ENCODE measurements at regions not wholly inside any gene's neighbourhood (a gene's known extent, or its start where the extent isn't known, plus 50 kb on each side); places are given as distances from the start of the nearest gene placed in this dataset.
"Not testable (repeated sequence)": the region's sequence is repeated elsewhere in the genome, so short reads cannot be mapped to it uniquely, and the experiment has no call there.

DNA sequence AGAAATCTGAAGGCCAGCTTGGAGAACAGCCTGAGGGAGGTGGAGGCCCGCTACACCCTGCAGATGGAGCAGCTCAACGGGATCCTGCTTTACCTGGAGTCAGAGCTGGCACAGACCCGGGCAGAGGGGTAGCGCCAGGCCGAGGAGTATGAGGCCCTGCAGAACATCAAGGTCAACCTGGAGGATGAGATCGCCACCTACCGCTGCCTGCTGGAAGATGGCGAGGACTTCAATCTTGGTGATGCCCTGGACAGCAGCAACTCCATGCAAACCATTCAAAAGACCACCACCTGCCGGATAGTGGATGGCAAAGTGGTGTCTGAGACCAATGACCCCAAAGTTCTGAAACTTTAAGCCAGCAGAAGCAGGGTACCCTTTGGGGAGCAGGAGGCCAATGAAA lies 318.4 kb downstream of the ZFHX3 start:
- H3K4me3 Mint-ChIP-seq; intact Hi-C loops (cut with micrococcal nuclease): not testable (repeated sequence)
- peaks cover 26% of the 10 kb centered on the region for H3K9me3 Mint-ChIP-seq

DNA sequence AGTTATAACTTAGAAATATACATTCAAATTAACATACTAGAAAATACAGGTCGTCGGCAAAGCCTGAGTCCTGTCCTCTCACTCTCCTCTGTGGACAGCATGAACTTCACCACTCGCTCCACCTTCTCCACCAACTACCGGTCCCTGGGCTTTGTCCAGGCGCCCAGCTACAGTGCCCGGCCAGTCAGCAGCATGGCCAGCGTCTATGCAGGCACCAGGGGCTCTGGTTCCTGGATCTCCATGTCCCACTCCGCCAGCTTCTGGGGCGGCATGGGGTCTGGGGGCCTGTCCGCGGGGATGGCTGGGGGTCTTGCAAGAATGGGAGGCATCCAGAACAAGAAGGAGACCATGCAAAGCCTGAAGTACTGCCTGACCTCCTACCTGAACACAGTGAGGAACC lies 319.4 kb downstream of the ZFHX3 start:
- Mint-ChIP-seq H3K9me3 (peaks cover 22% of the 10 kb centered on the region), H3K36me3 (ENCODE audit: low read depth) (no peaks in the 10 kb centered on the region), H3K27me3 (no peaks in the 10 kb centered on the region), H3K4me3 (no peak overlapping the region), H3K27ac (no peak overlapping the region), H3K4me1 (ENCODE audit: low read depth) (no peaks in the 10 kb centered on the region)
- intact Hi-C loops (cut with micrococcal nuclease): no loop called here

More for the DNA sequence above, 318.4 kb downstream of the ZFHX3 start:
- H3K36me3 Mint-ChIP-seq (ENCODE audit: low read depth); H3K4me1 Mint-ChIP-seq (ENCODE audit: low read depth); H3K27me3 Mint-ChIP-seq; H3K27ac Mint-ChIP-seq: not testable (repeated sequence)

DNA sequence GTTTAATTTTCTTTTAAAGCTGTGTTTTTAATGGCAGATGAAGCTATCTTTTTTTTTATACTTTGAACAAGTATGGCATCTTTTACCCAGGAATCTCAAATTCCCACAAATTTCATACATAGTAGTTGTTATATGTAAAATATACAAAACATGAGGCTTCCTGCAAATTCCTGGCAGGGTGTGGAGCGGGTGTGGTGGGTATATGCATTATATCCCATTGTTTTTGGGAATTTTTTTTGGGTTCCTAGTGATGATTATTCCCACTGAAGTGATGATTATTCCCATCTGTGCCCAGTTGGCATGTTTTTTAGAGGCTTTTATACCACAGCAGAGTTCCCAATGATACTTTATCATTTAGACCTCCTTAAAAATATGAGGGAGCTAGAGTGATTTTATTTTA lies 320.4 kb downstream of the ZFHX3 start:
- no peaks in the 10 kb centered on the region for H3K36me3 Mint-ChIP-seq (ENCODE audit: low read depth)
- peaks cover 21% of the 10 kb centered on the region for H3K9me3 Mint-ChIP-seq
- intact Hi-C loops (cut with micrococcal nuclease): no loop called here
- no peaks in the 10 kb centered on the region for H3K27me3 Mint-ChIP-seq
- H3K4me1 Mint-ChIP-seq (ENCODE audit: low read depth): no peaks in the 10 kb centered on the region
- H3K4me3 Mint-ChIP-seq: no peak overlapping the region
- H3K27ac Mint-ChIP-seq: no peak overlapping the region

DNA sequence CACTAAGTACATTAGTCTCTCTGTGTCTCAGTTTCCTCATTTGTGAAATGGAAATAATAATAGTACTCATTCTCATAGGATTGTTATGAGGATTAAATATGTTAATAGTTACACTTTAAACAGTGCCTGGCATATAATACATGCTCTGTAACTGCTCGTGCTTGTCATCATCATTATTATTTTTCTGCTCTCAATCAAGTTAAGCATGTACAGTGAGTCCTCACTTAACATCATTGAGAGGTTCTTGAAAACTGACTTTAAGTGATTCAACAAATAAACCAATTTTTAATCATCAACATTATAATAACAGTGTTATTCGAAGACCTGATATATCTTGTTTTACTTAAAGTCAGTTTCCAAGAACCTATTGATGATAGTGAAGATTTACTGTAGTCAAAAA lies 322.3 kb downstream of the ZFHX3 start:
- Mint-ChIP-seq H3K27ac (no peak overlapping the region), H3K4me1 (ENCODE audit: low read depth) (no peaks in the 10 kb centered on the region), H3K27me3 (no peaks in the 10 kb centered on the region), H3K4me3 (no peak overlapping the region), H3K9me3 (peaks cover 13% of the 10 kb centered on the region), H3K36me3 (ENCODE audit: low read depth) (no peaks in the 10 kb centered on the region)
- intact Hi-C loops (cut with micrococcal nuclease): no loop called here

DNA sequence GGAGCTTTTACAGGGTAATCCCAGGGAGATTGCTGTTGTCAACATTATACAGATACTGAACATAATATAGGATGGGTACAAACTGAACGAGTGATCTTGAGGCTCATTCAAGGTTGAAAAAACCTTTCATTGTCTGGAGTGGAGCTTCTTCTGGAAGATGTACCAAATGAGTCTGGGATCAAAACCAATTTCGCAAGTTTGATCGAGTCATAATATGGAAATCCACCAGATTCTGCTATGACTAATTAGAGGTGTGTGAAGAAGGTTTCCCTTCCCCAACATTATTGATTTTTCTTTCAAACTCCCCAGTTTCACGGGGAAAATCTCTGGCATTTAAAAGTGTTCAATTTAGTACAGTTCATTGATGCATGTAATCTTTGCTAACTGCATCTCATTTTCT lies 324.1 kb downstream of the ZFHX3 start:
- Mint-ChIP-seq H3K27me3 (no peaks in the 10 kb centered on the region), H3K9me3 (no peaks in the 10 kb centered on the region), H3K36me3 (ENCODE audit: low read depth) (no peaks in the 10 kb centered on the region), H3K4me1 (ENCODE audit: low read depth) (no peaks in the 10 kb centered on the region), H3K4me3 (no peak overlapping the region), H3K27ac (no peak overlapping the region)
- intact Hi-C loops (cut with micrococcal nuclease): no loop called here

DNA sequence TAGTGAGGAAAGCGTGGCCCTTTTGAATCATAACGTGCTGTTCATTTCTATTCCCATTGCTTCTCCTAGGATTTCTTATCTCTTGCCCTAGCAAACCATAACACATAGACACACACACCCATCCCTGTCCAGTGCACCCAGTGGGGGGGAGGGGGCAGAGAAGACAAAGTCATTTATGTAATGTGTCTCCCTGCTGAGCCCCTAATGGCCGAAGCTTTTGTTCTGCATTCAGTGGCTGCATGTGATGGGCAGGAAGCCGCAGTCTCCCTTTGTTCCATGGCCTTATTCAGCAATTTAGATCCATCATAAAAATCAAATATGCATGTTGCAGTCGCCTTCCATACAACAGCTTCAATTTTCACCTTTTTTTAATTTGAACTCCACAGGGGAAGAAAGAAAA lies 325.4 kb downstream of the ZFHX3 start:
- Mint-ChIP-seq H3K36me3 (ENCODE audit: low read depth) (no peaks in the 10 kb centered on the region), H3K27me3 (no peaks in the 10 kb centered on the region), H3K4me1 (ENCODE audit: low read depth) (no peaks in the 10 kb centered on the region), H3K4me3 (no peak overlapping the region), H3K9me3 (no peaks in the 10 kb centered on the region), H3K27ac (no peak overlapping the region)
- intact Hi-C loops (cut with micrococcal nuclease): no loop called here

DNA sequence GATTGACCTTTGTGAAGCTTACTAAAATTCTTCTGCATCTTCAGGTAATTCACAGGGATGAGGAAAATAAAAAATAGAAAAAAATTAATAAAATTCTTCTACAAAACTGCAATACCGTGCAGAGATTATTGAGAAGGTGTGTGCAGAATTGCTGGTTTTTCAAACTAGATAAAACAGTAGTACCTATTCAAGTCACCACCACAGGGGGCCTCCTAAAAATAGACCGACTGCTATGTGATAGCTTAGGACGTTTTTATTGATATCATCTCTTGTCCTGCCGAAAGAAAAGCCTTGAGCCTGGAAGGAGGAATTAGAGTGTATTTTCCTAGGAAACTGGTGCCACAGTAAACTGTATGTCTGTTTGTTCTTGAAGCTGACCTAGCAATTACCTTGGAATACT lies 325.9 kb downstream of the ZFHX3 start:
- Mint-ChIP-seq H3K27ac (no peak overlapping the region), H3K4me3 (no peak overlapping the region), H3K27me3 (no peaks in the 10 kb centered on the region), H3K9me3 (no peaks in the 10 kb centered on the region), H3K4me1 (ENCODE audit: low read depth) (no peaks in the 10 kb centered on the region), H3K36me3 (ENCODE audit: low read depth) (no peaks in the 10 kb centered on the region)
- intact Hi-C loops (cut with micrococcal nuclease): no loop called here

DNA sequence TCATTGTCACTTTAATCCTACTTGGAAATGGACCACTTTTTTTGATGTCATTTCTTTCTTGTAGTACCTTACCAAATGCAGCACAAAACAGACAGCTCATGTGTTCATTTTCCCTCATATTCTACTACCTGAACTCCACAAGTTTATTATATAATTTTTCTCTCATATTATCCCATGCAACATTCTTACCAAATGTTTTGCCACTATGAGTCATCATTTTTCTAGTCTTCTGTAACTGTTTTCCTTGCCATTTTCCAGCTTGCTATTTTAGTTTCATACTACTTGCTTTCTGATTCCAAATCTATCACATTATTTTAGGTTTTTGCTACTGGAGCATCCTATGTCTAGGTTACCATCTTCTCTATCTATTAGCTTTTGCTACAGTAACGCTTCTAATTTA lies 332.7 kb downstream of the ZFHX3 start:
- no peak overlapping the region for H3K4me3 Mint-ChIP-seq
- H3K4me1 Mint-ChIP-seq (ENCODE audit: low read depth): no peaks in the 10 kb centered on the region
- no peak overlapping the region for H3K27ac Mint-ChIP-seq
- intact Hi-C loops (cut with micrococcal nuclease): no loop called here
- no peaks in the 10 kb centered on the region for H3K36me3 Mint-ChIP-seq (ENCODE audit: low read depth)
- no peaks in the 10 kb centered on the region for H3K27me3 Mint-ChIP-seq
- H3K9me3 Mint-ChIP-seq: peaks cover 38% of the 10 kb centered on the region

DNA sequence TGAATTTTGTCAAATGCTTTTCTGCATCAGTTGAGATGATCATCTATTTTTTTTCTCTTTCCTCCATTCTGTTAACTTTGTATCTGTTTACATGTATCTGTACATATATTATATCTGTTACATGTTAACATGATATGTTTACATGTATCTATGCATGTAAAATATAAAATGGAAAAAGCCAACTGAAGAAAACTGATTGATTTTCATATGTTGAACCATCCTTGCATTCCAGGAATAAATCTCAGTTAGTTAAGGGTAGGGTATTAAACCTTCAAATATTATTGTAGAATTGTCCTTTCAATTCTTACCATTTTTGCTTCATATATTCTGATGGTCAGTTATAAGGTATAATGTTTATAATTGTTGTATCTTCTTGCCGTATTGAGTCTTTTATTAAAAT lies 336.1 kb downstream of the ZFHX3 start:
- H3K36me3 Mint-ChIP-seq (ENCODE audit: low read depth): no peaks in the 10 kb centered on the region
- H3K4me1 Mint-ChIP-seq (ENCODE audit: low read depth): no peaks in the 10 kb centered on the region
- no peaks in the 10 kb centered on the region for H3K27me3 Mint-ChIP-seq
- no peak overlapping the region for H3K4me3 Mint-ChIP-seq
- intact Hi-C loops (cut with micrococcal nuclease): no loop called here
- no peak overlapping the region for H3K27ac Mint-ChIP-seq
- peaks cover 51% of the 10 kb centered on the region for H3K9me3 Mint-ChIP-seq

DNA sequence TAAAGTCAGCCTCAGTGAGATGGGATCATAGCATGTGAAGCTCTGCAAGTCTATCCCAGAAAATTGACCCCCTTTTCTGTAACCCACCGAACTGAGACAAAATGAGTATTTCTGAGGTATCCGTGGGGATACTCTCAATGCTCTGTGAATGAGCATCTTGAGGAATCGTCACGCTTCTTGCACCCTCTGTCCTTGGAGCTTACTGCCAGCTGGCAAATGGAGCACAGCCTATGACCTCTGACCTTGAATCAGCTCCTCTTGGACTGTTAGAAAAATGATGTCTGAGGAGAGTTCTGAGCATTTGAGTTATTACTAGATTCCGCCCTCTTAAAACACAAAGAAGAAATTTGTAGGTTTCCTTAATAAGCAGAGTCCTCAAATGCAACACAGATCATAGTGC lies 342.1 kb downstream of the ZFHX3 start:
- intact Hi-C loops (cut with micrococcal nuclease): no loop called here
- Mint-ChIP-seq H3K36me3 (ENCODE audit: low read depth) (no peaks in the 10 kb centered on the region), H3K27me3 (no peaks in the 10 kb centered on the region)

GRCh38 chr16:72704746-72705372 lies 343.1 kb downstream of the ZFHX3 start:
- intact Hi-C loops (cut with micrococcal nuclease): no loop called here
- no peak overlapping the region for H3K4me3 Mint-ChIP-seq
- H3K4me1 Mint-ChIP-seq (ENCODE audit: low read depth): no peaks in the 10 kb centered on the region
- H3K36me3 Mint-ChIP-seq (ENCODE audit: low read depth): no peaks in the 10 kb centered on the region
- H3K27me3 Mint-ChIP-seq: no peaks in the 10 kb centered on the region
- peaks cover 8% of the 10 kb centered on the region for H3K9me3 Mint-ChIP-seq
- H3K27ac Mint-ChIP-seq: no peak overlapping the region

More for the DNA sequence above, 342.1 kb downstream of the ZFHX3 start:
- no peaks in the 10 kb centered on the region for H3K4me1 Mint-ChIP-seq (ENCODE audit: low read depth)
- peaks cover 18% of the 10 kb centered on the region for H3K9me3 Mint-ChIP-seq
- H3K4me3 Mint-ChIP-seq: no peak overlapping the region
- H3K27ac Mint-ChIP-seq: no peak overlapping the region

- H3K36me3 Mint-ChIP-seq (ENCODE audit: low read depth): no peaks in the 10 kb centered on the region
- no peaks in the 10 kb centered on the region for H3K27me3 Mint-ChIP-seq
- H3K9me3 Mint-ChIP-seq: peaks cover 4% of the 10 kb centered on the region
- no peaks in the 10 kb centered on the region for H3K4me1 Mint-ChIP-seq (ENCODE audit: low read depth)
- intact Hi-C loops (cut with micrococcal nuclease): no loop called here
- H3K27ac Mint-ChIP-seq: no peak overlapping the region
- H3K4me3 Mint-ChIP-seq: no peak overlapping the region
These were observed 358.1 kb downstream of the ZFHX3 start for GRCh38 chr16:72689851-72690250.

GRCh38 chr16:72680732-72681131 lies 367.2 kb downstream of the ZFHX3 start:
- Mint-ChIP-seq H3K4me3 (no peak overlapping the region), H3K27me3 (no peaks in the 10 kb centered on the region), H3K4me1 (ENCODE audit: low read depth) (no peaks in the 10 kb centered on the region), H3K27ac (no peak overlapping the region), H3K9me3 (peaks cover 12% of the 10 kb centered on the region), H3K36me3 (ENCODE audit: low read depth) (no peaks in the 10 kb centered on the region)
- intact Hi-C loops (cut with micrococcal nuclease): no loop called here

DNA sequence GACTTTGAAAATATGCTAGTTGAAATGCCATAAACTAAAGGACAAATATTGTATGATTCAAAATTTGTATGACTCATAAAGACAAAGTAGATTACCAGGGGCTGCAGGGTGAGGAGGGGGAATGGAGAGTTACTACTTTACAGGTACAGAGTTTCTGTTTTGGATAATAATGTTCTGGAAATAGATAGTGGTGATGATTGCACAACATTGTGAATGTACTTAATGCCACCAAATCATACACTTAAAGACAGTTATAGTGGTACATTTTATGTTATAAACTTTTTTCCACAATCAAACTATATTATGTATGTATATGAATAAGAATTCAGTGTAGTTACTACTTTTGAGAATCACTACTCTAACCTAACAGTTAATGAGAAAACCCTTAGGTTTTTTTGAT lies 368.1 kb downstream of the ZFHX3 start:
- H3K36me3 Mint-ChIP-seq (ENCODE audit: low read depth): no peaks in the 10 kb centered on the region
- H3K9me3 Mint-ChIP-seq: peaks cover 12% of the 10 kb centered on the region
- intact Hi-C loops (cut with micrococcal nuclease): no loop called here
- H3K4me1 Mint-ChIP-seq (ENCODE audit: low read depth): no peaks in the 10 kb centered on the region
- no peak overlapping the region for H3K4me3 Mint-ChIP-seq
- no peaks in the 10 kb centered on the region for H3K27me3 Mint-ChIP-seq
- H3K27ac Mint-ChIP-seq: no peak overlapping the region

- no peaks in the 10 kb centered on the region for H3K4me1 Mint-ChIP-seq (ENCODE audit: low read depth)
- intact Hi-C loops (cut with micrococcal nuclease): no loop called here
- no peak overlapping the region for H3K27ac Mint-ChIP-seq
- no peaks in the 10 kb centered on the region for H3K36me3 Mint-ChIP-seq (ENCODE audit: low read depth)
- no peak overlapping the region for H3K4me3 Mint-ChIP-seq
- H3K9me3 Mint-ChIP-seq: peaks cover 19% of the 10 kb centered on the region
- no peaks in the 10 kb centered on the region for H3K27me3 Mint-ChIP-seq
These were observed 370.1 kb downstream of the ZFHX3 start for GRCh38 chr16:72677662-72678447.
